Chondrocyte (in vitro differentiated cells): ENCODE measurements at regions not wholly inside any gene's neighbourhood (a gene's known extent, or its start where the extent isn't known, plus 50 kb on each side); places are given as distances from the start of the nearest gene placed in this dataset.
"Not testable (repeated sequence)": the region's sequence is repeated elsewhere in the genome, so short reads cannot be mapped to it uniquely, and the experiment has no call there.

Source experiments
- DNase-seq: peaks from one replicate; pipeline ENCODE4 v3.0.0; 2021; ENCODE audit warnings: mixed read lengths, low spot score
- H3K27ac Mint-ChIP-seq: one replicate; pipeline ENCODE4 v1.8.0; 2021; ENCODE audit warnings: mild to moderate bottlenecking, moderate library complexity, mixed read lengths; ENCODE audit not compliant: unreplicated experiment
- H3K27me3 Mint-ChIP-seq: 2 replicates; pipeline ENCODE4 v1.8.0; 2021; ENCODE audit warnings: low read depth, mixed read lengths
- H3K36me3 Mint-ChIP-seq: 2 replicates; pipeline ENCODE4 v1.8.0; 2021; ENCODE audit warnings: low read depth, mixed read lengths
- H3K4me1 Mint-ChIP-seq: 2 replicates; pipeline ENCODE4 v1.8.0; 2021; ENCODE audit warnings: low read depth, mild to moderate bottlenecking, mixed read lengths
- H3K4me3 Mint-ChIP-seq: one replicate; pipeline ENCODE4 v1.8.0; 2021; ENCODE audit warnings: mild to moderate bottlenecking, moderate library complexity, mixed read lengths; ENCODE audit not compliant: unreplicated experiment
- H3K9me3 Mint-ChIP-seq: 2 replicates; pipeline ENCODE4 v1.8.0; 2021; ENCODE audit warnings: low read depth, mixed read lengths
- CTCF ChIP-seq: fragments of 200-600 bp; sonication (generic); IDR thresholded peaks from 2 replicates; pipeline ENCODE4 v1.5.0; 2021; ENCODE audit warnings: antibody characterized with exemption, mild to moderate bottlenecking, moderate library complexity

- H3K4me1 Mint-ChIP-seq, result no peaks in the 10 kb centered on the region
- DNase-seq, result no peak
- no peak for TF ChIP-seq CTCF
- peaks cover 4% of the 10 kb centered on the region for H3K27me3 Mint-ChIP-seq
- no peaks in the 10 kb centered on the region for H3K36me3 Mint-ChIP-seq
- no peak overlapping the region for H3K27ac Mint-ChIP-seq
- H3K4me3 Mint-ChIP-seq, result no peak overlapping the region
- H3K9me3 Mint-ChIP-seq, result peaks cover 15% of the 10 kb centered on the region
Observed at GRCh38 chr7:23930312-23930711, 220.3 kb downstream of the STK31 start.

- no peak overlapping the region for H3K27ac Mint-ChIP-seq
- no peak overlapping the region for H3K4me3 Mint-ChIP-seq
- no peaks in the 10 kb centered on the region for H3K4me1 Mint-ChIP-seq
- TF ChIP-seq CTCF, result no peak
- peaks cover 4% of the 10 kb centered on the region for H3K27me3 Mint-ChIP-seq
- H3K36me3 Mint-ChIP-seq, result no peaks in the 10 kb centered on the region
- DNase-seq, result no peak
- peaks cover 20% of the 10 kb centered on the region for H3K9me3 Mint-ChIP-seq
Observed at GRCh38 chr7:23931633-23932032, 221.6 kb downstream of the STK31 start.

GRCh38 chr7:23938215-23938614 lies 228.2 kb downstream of the STK31 start:
- TF ChIP-seq CTCF, result no peak
- H3K36me3 Mint-ChIP-seq, result no peaks in the 10 kb centered on the region
- no peaks in the 10 kb centered on the region for H3K4me1 Mint-ChIP-seq
- no peak for DNase-seq
- H3K27ac Mint-ChIP-seq, result no peak overlapping the region
- H3K4me3 Mint-ChIP-seq, result no peak overlapping the region
- H3K9me3 Mint-ChIP-seq, result peaks cover 20% of the 10 kb centered on the region
- H3K27me3 Mint-ChIP-seq, result peaks cover 4% of the 10 kb centered on the region

- H3K4me1 Mint-ChIP-seq, result no peaks in the 10 kb centered on the region
- H3K27me3 Mint-ChIP-seq, result peaks cover 4% of the 10 kb centered on the region
- peaks cover 17% of the 10 kb centered on the region for H3K9me3 Mint-ChIP-seq
- no peak overlapping the region for H3K27ac Mint-ChIP-seq
- DNase-seq, result no peak
- H3K36me3 Mint-ChIP-seq, result no peaks in the 10 kb centered on the region
- no peak overlapping the region for H3K4me3 Mint-ChIP-seq
- peak; percentile 74 for TF ChIP-seq CTCF
Observed at GRCh38 chr7:23938937-23939552, 229.0 kb downstream of the STK31 start.

- not testable (repeated sequence) for H3K27me3 Mint-ChIP-seq, H3K4me1 Mint-ChIP-seq, H3K27ac Mint-ChIP-seq, DNase-seq, H3K36me3 Mint-ChIP-seq, H3K4me3 Mint-ChIP-seq
- H3K9me3 Mint-ChIP-seq, result peaks cover 13% of the 10 kb centered on the region
Observed at GRCh38 chr7:23939747-23940146, 229.7 kb downstream of the STK31 start.

- no peak overlapping the region for H3K27ac Mint-ChIP-seq
- H3K4me1 Mint-ChIP-seq, result no peaks in the 10 kb centered on the region
- H3K9me3 Mint-ChIP-seq, result peaks cover 16% of the 10 kb centered on the region
- no peak overlapping the region for H3K4me3 Mint-ChIP-seq
- TF ChIP-seq CTCF, result no peak
- peaks cover 1% of the 10 kb centered on the region for H3K36me3 Mint-ChIP-seq
- DNase-seq, result no peak
- H3K27me3 Mint-ChIP-seq, result peaks cover 4% of the 10 kb centered on the region
Observed at GRCh38 chr7:23941551-23941950, 231.5 kb downstream of the STK31 start.
